ENCODE measurements at regions not wholly inside any gene's neighbourhood (a gene's known extent, or its start where the extent isn't known, plus 50 kb on each side); places are given as distances from the start of the nearest gene placed in this dataset.

DNA sequence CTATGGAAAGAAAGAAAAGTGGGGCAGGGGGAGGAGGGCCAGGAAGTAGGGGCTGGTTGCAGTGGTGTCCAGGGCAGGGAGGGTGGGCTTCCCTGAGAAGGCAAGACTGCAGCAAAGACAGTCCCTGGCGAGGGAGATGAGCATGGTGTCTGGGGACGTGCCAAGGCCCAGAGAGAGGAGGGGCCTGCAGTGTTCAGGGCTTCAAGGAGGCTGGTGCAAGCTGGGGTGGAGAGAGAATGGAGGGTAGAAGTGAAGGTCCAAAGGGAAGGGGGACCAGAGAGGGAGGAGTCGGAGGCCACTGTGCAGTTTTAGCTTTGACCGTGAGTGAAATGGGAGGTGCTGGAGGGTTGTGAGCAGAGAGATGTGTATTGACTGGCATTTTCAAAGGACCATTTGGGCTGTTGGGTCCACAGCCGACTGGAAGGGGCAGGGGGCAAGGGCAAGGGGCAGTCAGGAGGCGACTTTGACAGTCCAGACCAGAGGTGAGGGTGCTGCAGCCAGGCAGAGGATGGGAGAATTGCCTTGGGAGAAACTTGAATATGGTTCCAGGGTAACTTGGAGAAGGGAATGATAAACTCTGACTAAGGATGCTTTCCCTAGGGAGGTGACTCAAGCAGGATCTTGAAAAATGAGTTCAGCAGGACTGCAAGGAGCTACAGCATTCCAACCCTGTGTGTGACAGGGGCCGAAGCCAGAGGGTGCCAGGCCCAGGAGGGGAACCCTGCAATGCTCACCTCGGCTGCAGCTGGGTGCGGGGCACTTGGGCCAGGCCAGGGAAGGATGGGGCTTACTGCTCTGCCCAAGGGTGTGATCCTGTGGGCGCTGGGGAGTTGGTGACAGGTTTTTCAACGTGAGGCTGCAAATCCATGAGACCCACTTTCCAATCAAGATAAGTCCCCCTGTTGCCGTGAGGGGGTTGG lies 177.1 kb upstream of the HAAO start:
- no peak for DNase-seq

DNA sequence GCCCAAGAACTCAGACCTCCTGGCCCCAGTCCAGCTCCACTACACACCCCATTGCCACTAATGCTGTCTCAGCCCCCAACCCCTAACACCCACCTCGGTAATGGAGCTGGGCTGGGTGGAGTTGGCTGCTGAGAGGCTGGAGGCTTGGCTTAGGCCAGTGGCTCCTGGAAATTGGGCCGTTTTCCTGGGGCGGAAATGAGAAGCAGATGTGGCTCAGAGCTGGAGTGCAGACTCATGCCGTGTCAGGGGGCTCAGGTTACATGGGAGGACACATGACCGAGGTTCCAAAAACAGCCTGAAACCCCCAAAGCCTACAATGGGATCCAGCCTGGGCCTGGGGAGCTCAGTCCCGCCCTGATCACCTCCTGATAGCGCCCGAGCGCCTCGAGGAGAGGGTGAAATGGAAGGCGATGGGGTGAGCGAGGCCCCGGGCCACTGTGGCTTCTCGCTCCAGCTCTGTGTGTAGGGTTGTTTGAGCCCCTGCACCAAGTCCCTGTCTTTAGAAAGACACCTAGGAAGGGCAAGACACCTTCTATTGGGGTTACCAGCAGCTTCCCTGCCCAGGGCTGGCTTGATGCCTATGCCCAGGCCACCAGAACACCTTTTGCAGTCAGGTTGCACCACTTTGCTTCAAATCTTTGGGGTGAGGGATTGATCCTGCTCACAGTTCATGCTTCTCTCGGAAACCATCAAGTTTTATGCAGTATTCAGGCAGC lies 175.7 kb upstream of the HAAO start:
- no peak for DNase-seq

DNA sequence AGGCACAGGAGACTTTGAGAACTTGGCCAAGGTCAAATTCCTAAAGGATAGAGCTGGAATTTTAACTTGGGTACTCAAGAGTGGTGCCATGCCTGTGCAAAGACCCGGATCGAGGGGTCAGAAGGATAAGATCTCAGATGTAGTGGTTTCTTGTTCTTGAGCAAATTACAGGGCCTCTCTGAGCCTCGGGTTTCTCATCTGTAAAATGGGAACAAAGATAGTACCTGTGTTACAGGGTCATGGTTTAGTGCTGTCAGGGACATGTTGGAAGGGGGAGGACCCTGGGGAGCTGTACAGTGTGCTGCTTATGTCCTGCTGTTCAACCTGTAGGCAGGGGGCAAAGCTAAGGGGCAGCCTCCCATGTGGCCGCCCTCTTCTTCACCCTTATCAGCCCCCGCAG lies 173.5 kb upstream of the HAAO start:
- DNase-seq: no peak

DNA sequence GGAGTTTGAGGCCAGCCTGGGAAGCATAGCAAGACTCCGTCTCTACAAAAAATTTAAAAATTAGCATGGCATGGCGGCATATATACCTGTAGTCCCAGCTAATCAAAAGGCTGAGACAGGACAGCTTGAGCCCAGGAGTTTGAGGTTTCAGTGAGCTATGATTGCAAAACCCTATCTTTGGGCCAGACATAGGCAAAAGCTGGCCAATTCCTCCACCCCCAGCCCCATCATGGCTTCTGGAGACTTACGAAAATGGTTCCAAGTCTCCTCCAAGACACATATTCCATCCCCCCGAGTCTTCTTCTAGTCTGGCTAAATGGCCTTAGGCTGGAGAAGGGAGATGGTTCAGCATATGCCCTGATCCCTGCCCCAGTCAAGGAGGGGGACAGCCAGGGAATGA lies 172.8 kb upstream of the HAAO start:
- no peak for DNase-seq

DNA sequence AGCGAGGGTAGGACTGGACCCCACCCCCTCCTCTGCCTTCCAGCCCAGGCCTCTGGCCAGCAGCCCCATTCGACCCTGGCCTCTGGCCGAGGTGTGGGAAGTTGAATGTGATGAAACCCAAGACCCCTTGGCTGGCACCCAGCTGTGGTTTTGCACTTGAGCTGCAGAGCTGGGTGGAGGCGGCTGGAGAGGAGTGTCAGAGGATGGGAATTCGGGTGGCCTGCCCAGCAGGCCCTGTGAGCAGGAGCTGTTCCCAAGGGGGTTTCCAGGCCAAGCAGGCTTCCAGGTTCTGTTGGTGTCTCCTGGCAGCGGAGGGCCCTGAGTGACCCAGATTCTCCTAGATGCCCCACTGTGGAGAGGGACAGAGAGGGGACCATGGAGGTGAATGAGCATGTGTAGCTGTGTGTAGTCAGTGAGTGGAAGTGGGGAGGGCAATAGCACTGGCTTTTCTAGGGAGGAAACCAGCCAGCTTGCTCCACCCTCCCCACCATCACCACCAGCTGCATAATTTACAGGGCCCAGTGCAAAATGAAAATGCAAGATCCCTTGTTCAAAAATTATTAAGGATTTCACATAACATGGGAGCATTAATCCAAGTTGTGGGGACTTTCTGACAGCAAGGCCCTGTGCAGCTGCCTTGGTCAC lies 172.2 kb upstream of the HAAO start:
- DNase-seq: no peak

DNA sequence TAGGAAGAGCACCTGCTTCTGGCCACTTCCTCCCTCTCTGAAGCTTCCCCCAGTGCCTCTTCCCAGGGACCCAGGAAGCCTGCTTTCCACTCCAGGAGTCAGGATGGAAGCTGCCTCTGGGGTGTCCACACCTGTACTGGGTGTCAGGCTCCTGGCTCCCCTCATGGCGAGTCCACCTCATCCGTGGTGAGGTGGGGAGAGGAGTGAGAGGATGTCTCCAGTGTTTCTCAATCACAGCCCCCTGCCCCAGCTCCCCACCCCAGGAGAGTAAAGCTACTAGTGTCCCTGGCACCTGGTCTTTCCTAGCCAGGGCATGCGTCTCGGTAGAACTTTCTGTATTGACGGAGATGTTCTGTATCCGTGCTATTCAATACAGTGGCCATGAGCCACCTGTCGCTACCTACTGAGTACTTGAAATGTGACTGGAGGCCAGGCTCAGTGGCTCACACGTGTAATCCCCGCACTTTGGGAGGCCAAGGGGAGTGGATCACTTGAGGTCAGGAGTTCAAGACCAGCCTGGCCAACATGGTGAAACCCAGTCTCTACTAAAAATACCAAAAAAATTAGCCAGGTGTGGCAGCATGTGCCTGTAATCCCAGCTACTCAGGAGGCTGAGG lies 171.2 kb upstream of the HAAO start:
- DNase-seq: no peak

DNA sequence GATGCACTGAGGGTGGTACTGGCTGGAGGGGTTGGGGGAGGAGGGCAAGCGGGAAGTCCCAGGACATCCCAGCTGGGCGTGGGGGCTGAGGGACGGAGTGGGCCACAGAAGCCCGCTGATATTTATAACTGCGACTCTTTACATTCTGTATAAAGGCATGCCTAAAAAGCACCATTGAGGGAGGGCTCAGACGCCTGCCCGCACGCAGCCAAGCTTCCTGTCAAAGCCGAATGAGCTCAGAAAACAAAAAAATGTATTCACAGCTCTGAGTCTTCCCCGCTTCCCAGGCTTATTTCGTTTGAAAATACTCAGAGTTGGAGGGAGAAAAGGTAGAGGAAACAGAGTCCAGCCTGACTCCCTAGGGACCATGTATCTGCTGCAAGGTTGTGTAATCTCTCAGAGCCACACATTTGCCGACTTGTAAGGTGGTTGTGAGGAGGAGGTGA lies 170.1 kb upstream of the HAAO start:
- no peak for DNase-seq

DNA sequence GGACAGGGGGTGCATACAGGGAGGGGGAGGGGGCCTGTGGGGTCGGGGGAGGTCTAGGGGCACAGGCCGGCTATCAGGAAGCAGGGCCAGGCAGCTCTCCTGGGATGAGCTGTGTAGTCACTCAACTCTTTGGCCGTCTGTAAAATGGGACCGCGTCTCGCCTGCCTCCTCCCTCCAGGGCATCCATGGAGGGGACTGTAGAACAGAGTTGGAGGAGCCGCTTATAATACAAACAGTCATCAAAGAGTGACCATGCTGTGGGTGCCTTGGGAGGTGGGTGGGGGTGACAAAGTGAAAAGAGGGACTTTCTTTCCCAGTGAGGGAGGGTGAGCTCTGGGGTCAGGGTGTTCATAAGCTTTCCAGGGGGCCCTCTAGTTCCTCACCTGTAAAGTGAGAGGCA lies 169.6 kb upstream of the HAAO start:
- DNase-seq: no peak

DNA sequence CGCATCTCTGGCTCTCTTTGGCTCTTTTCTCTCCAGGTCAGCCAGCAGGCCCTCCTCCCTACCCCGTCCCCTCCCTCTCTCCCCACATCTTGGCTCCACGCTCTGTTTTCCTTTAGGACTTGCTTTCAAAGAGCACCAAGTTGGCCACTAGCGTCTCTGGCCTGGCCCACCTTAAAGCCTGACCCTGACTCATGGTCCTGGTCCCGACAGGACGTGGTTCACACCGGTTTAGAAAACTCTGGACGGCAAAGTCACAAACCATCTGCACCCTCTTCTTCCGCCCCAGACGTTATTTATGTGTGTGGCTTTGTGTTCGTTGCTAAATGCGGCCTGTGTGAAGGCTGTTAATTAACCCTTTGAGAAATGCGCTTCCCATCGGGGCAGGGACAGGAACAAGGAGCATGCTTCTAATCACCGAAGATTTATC lies 169.0 kb upstream of the HAAO start:
- no peak for DNase-seq

DNA sequence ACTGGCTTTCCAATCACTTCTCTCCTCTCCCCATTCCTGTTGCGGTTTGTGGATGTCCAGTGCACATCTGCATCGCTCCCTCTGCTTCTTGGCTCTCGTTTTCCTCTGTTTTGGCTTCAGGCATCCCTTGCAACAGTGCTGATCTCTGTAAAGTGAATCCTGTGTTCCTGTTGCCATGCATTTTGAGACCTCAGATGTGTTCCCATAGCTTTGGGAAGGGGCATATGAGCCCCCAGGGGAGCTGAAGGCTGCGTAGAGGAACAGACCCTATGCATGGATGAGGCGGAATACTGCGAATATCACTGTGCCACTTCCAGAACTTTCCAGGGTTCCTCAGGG lies 168.4 kb upstream of the HAAO start:
- no peak for DNase-seq

DNA sequence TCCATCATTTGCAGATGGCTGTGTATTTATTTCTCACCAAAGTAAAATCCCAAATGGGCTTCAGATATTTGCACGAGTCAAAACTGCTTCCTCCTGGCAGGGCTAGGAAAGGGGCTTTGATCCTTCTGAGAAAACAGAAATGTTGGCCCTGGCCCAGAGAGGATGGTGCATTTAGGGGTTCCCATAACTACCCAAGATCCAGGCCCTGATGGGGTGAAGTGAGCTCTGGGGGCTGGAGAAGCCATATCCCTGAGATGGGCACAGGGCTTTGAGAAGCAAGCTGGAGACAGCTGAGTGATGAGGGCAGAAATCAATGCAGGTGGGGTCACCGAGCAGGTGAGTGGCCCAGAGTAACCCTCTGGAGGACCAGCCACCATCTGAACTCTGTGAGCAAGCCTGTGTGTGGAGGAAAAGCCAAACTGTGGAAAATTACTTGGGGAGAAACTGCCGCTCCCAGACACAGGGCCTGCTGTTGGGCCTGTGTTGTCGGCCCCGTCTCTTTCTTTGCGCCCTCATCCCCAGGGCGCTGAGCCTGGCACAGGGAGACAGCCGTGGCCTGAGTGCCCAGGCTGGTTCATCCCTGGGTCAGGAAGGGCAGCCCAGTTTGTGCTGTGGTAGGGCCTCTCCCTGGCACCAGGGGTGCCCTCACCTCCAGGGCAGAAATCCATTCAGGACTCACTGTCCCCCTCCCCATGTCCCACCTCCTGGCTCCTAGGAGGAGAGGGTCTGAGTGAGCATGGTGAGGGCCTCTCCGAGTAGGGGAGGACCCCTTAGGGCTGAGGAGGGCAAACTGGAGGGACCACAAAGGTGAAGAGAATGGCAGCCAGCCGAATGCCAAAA lies 167.8 kb upstream of the HAAO start:
- no peak for DNase-seq

DNA sequence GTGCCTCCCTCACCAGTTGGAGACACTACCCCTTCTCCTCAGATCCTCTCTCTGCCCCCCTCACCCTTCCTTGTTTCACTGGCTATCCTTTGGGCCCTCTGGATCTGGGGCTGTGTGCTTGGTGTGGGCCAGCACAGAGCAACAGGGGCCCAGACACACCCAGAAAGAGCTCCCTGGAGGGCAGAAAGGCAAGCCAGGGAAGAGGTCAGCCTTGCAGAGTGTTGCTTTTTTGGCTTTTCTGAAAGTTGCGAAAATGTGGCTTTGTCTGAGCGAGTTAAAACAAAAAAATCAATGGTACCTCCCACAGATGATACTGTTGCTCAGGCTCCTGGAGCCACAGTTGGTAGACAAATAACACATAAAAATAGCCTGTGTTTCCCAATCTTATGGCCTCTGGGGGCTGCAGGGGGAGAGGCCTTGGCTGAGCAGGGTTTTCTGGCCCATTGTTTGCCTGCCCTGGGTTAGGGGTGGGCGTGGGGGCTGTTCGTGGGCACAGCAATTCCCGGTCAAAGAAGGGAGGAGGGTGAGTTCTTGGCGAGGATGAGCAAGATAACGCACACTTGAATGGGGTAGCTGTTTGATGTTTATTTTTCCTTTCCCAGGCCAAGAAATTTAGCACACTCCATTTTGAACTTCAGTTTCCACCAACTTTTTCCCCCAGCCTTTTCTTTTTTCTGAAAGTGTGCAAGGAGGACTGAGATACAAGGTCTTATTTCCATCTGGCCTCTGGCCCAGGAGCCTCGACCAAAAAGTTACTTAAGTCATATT lies 167.0 kb upstream of the HAAO start:
- DNase-seq: no peak

DNA sequence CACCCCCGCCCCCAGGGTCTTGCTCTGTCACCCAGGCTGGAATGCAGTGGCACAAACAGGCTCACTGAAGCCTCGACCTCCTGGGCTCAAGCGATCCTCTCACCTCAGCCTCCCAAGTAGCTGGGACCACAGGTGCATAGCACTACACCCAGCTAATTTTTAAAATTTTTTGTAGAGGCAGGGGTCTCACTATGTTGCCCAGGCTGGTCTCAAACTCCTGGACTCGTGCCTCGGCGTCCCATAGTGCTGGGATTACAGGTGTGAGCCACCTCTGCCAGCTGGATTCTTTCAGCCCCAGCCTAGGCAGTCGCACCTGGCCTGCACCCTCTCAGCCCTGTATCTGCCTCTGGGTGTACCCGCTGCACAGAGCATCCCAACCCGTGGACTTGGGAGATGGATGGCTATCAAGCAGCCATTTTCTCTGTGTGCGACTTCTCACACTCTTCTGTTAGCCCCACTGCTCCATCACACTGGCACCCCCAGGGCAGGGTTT lies 166.4 kb upstream of the HAAO start:
- DNase-seq: no peak

DNA sequence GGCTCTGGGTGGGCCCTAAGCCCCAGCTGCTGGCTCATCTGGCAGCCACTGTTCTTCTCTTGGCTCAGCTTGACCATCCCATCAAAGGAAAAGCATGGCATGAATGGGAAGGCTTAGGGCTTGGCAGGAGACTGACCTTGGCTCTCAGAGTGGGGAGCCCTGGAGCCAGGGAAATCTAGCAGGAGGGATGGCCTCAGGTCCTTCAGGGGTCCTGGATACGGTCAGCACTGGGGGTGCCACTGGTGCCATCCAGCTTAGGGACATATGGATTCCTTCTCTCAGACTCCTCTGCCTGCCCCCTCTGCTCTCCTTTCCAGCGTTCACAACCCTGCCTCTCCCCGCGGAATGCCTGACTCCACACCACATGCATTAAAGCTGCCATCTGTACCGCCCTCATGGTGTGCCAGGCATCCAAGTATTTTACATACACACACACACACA lies 165.5 kb upstream of the HAAO start:
- DNase-seq: no peak

DNA sequence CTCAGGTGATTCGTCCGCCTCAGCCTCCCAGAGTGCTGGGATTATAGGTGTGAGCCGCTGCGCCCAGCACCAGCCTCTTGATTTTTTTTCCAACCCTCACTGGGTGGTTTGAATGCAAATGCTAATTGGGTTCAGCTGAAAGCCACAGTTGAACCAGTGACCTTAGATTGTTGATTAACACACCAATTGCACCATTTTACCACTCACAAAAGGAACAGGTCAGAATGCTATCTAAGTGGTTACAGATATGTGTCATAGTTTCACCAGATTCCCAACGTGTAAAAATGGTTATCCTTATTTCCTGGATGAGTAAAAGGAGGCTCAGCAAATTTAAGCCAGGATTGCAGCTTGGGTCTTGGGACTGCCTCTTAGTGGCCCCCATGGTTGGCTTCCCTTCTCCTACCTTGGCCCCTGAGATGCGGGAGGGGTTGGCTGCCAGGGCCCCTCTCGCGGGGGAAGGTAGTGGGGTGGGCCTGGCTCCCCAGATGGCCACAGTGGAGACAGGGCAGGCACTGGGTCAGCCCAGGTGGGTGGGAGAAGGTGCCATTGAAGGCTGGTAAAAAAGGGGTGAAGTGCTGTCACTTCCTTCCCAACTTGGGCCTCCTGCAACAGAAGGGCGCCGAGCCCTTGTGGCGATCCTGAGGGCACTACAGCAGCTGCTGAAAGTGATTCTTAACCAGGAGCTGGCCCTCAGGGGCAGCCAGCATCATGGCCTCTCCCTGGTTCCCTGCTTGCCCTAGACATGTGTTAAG lies 164.9 kb upstream of the HAAO start:
- DNase-seq: no peak

DNA sequence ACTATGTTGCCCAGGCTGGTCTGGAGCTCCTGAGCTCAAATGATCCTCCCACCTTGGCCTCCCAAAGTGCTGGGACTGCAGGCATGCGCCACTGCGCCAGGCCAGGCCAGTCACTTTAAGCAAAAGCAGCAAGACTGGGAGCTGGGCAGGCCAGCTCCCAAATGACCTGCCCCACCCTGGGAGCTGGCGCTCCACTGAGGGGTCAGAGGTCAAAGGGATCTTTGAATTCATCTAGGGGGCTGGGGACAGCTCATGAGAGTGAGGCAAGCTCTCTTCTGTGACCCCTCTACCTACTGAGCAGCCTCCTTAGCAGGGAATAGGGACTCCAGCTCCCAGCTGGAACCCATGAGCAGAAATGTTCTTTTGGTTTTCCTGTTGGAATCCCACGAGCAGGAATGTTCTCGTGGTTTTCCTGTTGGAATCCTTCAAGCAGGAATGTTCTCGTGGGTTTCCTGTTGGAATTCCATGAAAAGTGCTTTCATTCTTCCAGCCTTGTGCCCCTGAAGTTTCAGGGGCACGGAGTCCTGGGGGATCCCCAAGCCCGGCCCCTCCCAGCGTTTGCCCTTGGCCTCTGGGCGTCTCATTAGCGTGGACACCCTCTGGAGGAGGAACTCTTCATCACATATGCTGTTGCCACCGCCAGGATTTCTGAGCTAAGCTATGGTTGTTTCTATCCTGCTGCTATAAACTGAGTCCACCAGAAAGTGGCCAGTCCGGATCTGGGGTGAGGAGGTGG lies 162.0 kb upstream of the HAAO start:
- DNase-seq: no peak

DNA sequence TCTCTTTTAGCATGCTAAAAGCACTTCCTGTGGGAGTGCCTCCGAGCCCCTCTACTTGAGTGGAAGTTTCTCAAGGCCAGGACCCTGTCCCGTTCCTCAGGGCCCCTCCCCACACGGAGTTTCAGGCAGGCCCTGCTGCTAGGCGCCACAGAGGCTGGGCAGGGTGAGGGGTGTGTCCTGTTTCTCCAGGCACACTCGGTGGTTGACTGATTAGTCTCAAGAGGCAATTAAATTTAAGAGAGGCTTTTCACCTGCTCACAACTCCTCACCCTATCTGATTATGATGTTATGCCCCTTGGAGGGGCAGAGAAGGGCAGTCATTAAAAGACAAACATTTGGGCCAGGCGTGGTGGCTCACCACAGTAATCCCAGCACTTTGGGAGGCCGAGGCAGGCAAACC lies 160.8 kb upstream of the HAAO start:
- peak; percentile 62 for DNase-seq

DNA sequence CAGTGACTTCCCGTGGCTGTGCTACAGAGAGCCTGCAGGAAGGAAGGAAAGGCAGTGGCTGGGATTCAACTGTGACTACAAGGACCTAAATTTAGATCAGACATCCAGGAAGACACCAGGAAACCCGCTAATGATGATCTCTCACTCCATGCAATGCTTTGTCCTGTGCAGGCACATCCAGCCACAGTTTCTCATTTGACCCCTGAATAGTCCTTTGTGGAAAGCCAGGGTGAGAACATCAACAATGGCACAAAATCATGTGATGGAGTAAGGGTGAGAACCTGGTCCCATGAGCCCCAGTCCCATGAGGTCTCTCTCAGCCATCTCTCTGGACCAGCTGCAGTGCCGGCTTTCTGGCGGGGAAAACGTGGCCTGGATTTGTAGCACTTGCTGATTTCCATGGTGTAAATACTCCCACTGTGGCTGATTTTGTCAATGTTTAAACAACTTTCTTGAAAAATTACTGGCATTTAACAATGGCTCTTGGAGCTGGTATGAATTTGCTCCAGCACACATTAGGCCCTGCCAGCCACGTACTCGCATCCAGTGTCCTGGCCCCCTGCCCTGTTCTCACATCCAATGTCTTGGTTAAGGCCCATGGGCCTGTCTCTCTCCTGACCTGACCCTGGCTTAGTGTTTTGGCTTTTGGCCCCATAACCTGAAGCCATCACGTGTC lies 159.0 kb upstream of the HAAO start:
- DNase-seq: no peak

DNA sequence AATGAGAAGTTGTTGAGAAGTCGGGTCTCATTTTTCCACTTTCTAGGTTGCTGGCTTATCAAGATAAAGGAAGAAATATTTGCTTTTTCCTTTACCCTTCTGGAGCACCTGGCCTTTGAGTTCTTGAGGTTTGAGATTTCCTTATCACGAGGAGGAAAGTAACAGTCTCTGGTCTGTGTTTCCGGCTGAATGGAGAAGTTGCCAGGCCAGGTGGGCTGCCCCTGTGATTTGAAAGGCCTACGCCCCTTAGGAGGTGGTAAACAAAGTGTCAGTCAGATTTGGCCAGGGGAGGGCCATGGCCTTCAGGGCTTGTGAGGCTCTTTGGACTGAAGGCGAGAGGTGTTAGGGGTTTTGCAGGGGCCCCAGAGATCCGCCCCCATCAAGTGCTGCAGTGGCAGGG lies 156.7 kb upstream of the HAAO start:
- DNase-seq: no peak
